ENCODE measurements at regions not wholly inside any gene's neighbourhood (a gene's known extent, or its start where the extent isn't known, plus 50 kb on each side); places are given as distances from the start of the nearest gene placed in this dataset.

GRCh38 chr13:67752759-67753158, 522.6 kb upstream of the PCDH9 start:
- DNase-seq = no peak

DNA sequence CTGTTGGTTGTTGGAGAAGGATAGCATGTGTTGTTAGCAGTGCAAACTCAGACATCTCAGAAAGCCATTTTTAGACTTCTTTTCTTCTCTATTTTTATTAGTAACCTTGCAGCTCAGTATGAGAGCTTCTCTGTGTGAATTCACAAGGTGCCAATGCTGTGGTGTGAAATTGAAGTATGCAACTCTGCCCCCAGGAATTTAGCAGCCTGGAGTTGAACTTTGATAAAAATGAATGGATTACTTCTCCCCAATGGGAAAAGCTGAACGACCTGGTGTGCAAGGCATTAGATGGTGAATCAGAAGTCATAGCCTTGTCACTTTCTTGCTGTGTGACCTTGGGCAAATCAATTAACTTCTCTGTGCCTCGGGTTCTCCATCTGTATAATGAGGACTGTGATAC, 512.3 kb upstream of the PCDH9 start:
- DNase-seq = no peak

GRCh38 chr13:67740871-67741535, 510.9 kb upstream of the PCDH9 start:
- DNase-seq = no peak

DNA sequence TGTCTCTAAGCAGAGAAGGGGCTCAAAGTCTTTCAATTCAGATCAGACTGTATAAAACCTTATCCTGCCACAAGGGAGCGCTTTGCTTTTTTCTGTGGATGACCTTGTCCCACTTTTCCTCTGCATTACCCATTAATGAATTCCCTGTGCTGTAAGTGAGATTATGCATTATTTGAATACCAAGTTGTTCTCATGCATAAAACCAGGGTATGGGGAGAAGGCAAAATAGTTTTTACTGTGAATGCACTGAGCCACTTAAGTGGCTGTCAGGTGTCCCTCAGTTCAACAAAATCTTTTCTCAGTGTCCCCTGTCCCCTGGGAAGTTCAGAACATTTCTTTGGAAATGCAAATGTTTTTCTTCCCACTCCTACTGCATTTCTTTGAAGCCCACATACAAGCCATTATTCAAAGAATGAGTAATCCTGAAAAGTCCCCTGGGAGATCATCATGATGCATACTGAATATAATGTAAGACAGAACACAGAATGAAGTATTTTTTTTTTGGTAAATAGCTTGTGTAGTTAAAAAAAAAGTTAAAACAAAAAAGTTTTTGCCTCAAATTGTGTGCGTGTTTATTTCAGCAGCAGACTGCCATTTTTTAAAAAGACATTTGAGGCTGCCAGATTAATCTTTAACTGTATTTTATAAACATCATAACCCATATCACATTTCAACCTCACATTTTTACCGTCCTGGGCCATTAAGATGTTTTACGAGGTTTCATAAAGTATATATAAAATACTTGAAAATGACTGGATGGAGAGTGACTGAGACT, 506.7 kb upstream of the PCDH9 start:
- DNase-seq = no peak

DNA sequence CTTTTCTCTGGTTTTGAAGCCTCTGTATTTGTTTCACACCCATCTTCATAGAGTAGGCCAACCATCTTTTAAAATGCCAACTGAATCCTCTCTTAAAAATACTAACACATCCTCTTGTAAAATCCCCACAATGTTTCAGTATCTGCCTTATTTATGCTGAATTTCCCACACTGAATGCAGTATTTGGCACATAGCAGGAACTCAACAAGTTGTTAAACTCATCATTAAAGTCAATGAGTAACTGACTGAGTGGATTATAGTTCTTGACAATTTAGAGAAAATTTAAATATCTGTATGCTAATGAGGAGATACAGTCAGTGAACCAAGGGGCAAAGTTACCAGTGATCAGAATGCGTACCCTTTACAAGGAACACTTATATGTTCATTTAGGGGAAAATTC, 505.5 kb upstream of the PCDH9 start:
- no peak for DNase-seq

GRCh38 chr13:67726979-67727378, 496.8 kb upstream of the PCDH9 start:
- DNase-seq = no peak

GRCh38 chr13:67725999-67726398, 495.9 kb upstream of the PCDH9 start:
- no peak for DNase-seq

DNA sequence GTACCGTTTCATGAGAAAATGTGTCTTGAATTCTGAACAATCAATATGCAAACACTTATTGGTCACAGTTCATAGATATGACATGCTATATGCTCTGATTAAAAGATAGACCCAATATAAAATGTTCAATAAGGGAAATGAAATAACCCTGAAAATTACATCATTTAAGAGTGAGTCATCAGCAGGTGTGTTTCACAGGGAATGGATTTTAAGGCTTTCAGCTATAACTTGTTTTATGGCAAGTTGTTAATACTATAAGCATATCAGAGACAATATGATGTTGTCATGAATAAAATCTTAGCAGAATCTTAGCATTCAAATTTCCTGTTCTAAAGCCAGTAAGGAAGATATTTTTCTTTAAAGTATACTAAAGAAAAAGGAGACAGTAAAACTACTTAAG, 483.4 kb upstream of the PCDH9 start:
- DNase-seq = no peak

DNA sequence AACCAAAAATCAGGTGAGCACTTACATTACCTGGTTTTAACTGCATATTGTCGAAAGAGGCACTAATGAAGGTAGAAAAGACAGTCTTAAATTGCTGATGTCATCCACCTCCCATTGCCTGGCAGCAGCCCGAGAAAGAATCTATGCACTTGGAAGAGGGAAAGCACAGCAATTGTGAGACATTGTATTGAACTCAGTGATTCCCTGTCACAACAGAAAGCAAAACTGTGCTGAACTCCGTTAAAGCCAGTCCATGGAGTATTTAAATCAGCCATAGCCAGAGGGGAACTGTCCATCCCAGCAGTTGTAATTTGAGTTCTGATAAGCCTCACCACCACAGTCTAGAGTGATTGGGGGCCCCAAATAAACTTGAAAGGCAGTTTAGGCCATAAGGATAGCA, 466.6 kb upstream of the PCDH9 start:
- no peak for DNase-seq

GRCh38 chr13:67664502-67664901, 434.4 kb upstream of the PCDH9 start:
- DNase-seq = no peak

DNA sequence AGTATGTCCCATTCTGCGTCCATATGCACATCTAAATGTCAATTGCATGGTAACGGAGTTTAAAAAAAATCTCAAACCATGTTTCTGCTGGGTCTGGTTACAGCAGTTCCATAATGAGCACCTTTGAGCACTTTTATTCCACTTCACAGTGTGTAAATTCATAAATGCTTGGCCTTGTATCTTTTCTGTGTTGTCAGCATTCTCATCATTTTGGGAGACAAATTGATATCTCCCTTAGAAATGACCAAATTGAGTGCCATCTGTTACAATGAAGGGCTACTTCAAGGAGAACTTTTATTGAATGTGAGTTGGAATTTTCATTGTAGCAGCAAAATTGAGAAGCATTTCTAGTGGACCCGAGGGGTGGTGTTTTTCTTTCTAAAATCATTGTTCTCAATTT, 432.9 kb upstream of the PCDH9 start:
- DNase-seq = no peak

DNA sequence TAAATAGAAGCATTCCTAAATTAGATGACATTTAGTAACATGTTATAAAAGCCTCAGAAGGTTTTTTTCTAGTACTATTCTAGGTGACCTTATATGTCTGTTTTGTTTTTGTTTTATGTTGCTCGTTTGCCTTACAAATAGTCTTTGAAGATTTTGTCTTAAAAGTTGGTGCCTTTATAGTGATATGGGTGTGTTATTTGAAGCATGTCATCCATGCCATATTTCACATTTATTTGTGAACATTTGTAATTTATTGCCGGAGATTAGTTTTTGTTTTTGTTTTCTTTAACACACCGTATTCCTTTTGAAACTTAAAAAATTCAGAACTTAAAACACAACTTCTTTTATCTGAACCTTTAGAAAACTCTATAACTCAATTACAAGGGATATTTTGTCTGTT, 422.8 kb upstream of the PCDH9 start:
- no peak for DNase-seq

DNA sequence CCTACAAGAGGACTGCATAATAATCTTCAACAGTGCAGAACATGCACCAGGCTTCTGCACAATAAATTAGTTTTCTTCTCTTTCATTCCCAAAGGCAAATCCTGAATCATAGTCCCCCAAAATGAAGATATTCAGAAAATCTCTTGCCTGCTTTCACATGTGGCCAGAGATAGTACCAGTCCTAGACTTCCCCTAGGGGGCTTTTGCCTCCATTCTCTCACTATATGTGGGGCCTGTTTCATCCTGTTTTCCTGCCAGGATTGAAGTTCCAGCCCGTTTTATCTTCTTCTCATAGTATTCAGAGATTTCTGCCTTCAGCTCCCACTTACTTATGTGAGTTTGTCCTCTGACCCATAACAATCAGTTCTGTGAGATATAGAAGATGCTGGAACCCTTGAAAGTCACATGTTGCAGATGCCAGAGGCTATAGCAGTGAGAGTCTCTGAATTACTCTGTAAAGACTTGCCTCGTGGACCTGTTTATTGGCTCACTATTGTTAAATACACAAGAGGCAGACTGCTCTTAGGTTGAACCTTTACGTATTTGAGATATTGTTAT, 421.9 kb upstream of the PCDH9 start:
- no peak for DNase-seq

DNA sequence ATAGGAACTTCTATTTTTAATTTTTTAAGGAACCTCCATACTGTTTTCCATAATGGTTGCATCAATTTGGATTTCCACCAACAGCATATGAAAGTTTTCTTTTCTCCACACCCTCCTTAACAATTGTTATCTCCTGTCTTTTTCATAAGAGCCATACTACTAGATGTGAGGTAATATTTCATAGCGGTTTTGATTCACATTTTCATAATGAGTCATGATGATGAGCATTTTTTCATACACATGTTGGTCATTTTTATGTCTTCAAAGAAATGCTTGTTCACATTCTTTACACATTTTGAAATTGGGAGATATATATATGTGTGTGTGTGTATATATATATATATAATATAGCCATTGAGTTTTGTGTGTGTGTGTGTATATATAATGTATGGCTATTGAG, 420.3 kb upstream of the PCDH9 start:
- DNase-seq = no peak

DNA sequence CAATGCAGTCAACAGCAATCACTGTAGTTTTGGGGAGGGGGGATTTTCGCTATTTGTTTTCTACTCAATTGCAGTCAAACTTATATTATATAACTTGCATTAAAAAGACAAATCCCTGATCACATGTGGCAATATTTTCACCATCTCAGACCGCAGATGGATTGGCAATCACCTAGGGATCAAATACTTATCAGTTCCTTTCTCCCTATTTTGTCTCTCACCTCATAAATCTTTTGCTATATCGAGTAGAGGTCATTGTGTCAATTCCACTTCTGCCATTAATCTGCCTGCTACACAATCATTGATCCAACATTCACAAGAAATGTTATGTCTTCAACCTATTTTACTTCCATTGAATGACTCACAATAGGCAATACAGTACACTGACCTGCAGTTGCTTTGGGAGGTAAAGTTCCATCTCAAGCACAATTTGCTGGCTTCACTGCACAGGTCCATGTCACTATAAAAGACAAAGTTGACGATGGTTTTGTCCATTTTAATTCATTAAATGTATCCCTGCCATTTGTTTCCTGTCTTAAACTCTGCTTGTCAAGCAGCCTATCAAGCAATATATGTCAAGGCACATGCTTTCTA, 415.8 kb upstream of the PCDH9 start:
- DNase-seq = no peak

DNA sequence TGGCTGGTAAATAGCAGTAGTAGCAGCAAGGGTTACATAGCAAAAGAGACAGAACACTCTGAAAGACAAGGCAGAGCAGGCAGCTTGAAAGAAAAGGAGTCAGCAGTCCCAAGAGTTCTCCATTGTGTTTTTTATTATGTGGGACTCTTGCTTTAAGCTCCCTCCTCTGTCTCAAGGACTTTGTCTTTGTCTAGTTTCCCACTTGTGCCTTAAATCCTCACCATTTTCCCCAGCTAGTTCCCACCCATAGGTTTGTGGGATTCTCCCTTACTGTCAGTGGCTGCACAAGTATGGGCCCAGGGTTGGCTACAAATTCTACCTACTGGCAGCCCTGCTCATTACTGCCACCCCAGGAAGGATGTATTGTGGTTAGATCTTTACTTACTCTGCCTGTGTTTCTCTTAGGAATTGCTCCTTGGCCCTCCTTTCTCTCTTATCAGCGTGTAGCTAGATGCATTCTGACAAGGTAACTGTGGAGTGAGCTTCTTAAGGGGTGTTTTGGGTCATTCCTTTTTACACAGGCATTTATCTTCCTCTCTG, 413.4 kb upstream of the PCDH9 start:
- no peak for DNase-seq

DNA sequence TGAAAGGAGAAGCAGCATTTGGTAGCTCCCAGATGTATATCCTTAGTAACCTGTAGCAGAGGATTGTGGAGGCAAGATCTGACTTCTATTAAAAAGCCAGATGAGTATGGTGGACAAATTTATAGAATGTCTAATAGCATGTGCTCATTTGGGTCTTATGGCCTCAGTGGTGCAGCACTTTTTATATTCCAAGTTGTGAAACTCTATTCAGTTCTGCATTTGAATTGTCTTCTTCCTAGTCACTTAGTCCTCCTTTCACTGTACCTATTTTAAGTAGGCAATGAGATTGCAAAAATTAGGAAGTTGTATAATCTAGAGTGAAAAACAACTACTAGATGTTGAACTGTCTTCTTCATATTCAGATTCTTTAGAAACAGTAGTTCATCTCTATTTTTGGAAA, 412.5 kb upstream of the PCDH9 start:
- DNase-seq = no peak

GRCh38 chr13:67635754-67636153, 405.6 kb upstream of the PCDH9 start:
- DNase-seq = no peak

DNA sequence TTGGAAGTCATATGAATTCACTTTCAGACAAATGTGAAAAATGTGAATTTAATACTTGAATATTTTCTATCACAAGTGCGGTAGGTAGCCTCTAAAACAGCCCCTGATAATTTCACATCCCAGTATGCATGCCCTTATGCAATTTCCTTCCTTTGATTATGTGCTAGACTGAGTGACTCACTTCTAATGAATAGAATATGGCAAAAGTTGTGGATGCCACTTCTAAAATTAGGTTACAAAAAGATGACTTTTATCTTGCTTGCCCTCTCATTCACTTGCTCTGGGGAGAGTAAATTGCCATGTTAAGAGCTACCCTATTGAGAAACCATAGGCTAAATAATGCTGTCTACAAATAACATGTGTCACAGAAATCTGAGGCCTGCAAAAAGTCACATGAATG, 402.5 kb upstream of the PCDH9 start:
- DNase-seq = no peak

DNA sequence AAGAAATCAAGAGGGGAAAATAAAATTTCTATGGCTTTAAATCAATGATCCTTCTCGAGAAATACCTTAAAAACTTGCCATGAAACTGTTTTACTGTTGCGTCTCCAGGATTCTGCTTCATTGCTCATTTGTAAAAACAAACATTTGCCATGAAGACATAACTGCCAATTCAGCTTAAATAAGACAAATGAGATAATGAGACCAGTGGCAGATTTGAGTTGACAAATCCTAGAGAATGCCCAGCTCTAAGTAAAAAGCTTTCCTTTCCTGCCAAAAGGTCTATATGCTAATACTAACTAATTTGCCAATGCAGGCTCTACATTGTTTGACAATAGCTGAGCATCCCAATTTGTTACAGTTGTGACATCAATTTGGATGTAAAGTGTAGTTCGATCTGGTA, 400.5 kb upstream of the PCDH9 start:
- no peak for DNase-seq

DNA sequence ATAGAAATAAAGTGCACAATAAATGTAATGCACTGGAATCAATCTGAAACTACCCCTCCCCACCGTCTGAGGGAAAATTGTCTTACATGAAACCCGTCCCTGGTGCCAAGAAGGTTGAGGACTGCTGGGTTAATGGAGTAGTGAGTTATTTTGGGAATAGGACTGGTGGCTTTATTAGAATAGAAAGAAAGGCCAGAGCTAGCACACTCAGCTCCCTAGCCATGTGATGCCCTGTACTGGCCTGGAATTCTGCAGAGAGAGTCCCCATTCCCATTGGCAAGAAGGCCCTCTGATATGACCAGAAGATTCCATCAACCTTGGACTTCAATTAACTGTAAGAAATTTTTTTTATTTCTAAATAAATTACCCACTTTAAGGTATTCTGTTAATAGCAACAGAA, 393.5 kb upstream of the PCDH9 start:
- no peak for DNase-seq

DNA sequence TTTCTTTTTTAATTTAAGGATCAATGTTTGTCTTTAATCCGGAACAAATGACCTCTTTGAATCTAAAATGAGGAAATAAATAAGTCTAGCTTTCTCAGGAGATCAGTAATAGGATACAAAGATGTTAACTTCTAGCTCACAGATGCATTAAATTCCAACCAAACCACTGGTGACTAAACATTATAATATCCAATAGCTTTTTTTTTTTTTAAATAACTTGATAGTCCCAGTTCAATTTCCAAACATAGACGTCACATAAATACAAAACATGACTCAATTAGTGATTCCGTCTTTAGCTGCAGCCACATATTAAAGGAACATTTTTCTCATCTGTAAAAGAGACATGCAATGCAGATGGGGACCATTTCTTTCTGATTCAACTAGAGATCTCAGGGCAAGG, 390.5 kb upstream of the PCDH9 start:
- DNase-seq = no peak

- no peak for DNase-seq
Measured at GRCh38 chr13:67619995-67620380, 389.9 kb upstream of the PCDH9 start.
